ENCODE measurements at regions not wholly inside any gene's neighbourhood (a gene's known extent, or its start where the extent isn't known, plus 50 kb on each side); places are given as distances from the start of the nearest gene placed in this dataset.
"Not testable (repeated sequence)": the region's sequence is repeated elsewhere in the genome, so short reads cannot be mapped to it uniquely, and the experiment has no call there.

DNA sequence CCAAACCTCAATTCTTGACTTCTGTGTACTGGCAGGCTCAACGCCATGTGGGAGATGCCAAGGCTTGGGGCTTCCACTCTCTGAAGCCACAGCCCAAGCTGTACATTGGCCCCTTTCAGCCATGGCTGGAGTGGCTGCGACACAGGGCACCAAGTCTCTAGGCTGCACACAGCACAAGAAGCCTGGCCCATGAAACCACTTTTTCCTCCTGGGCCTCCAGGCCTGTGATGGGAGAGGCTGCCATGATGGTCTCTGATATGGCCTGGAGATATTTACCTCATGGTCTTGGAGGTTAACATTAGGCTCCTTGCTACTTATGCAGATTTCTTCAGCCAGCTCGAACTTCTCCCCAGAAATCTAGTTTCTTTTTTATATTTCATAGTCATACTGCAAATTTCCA lies 724.1 kb downstream of the RNF144A start:
- not testable (repeated sequence) for DNase-seq (ENCODE audit: low read depth)

DNA sequence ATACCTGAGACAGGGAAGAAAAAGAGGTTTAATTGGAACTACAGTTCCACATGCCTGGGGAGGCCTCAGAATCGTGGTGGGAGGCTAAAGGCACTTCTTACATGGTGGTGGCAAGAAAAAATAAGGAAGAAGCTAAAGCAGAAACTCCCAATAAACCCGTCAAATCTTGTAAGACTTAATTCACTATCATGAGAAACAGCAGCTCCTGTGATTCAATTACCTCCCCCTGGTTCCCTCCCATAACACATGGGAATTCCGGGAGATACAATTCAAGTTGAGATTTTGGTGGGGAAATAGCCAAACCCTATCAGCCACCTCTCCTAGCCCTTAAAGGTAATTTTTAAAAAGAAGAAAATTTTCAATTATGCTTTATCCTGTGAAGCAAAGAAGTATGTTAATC lies 728.8 kb downstream of the RNF144A start:
- no peak for DNase-seq (ENCODE audit: low read depth)

DNA sequence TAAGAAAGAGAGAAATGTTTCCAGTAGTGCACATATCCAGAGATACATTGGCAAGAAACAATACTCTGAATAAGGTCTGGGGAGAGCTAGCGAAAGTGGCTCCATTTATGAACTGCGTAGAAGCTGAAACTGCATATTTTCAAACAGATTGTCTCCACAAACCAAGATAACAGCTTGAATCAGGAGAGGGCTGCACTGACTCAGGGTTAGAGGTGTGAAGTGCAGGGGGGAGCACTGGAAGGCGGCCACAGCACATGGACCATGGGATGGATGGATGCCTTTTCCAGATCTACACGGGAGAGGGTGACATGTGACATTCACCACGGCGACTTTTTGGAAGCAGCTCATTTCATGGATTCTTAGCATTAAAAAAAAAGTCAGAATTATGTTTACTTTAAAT lies 729.4 kb downstream of the RNF144A start:
- no peak for DNase-seq (ENCODE audit: low read depth)

DNA sequence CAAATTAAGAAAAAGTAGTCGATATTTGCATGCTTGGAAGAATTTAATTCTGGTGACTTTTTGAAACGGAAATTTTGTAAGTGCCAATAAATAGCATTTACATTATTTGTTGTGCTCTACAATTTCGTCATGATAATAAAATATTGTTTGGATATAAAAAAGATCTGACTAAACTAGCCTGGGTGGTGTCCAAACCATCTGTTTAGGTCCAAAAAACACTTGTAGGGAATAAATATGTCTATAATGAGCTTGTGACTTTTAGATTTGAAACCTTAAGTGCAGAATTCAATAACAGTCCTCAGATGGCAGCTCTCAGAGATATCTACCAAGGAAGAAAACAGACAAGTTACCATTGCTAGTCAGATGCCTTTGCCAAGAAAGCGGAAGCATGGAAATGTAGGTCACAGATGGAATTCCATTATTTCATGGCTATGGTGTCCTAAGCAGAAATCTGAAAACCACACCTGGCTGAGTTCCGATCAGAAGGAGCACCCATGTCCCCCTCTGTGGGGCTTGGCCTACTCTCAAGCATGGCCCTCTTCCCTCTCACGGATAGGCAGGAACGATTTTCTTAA lies 731.1 kb downstream of the RNF144A start:
- DNase-seq (ENCODE audit: low read depth), result no peak

- DNase-seq (ENCODE audit: low read depth), result no peak
These were observed 732.4 kb downstream of the RNF144A start for GRCh38 chr2:7649461-7650228.

DNA sequence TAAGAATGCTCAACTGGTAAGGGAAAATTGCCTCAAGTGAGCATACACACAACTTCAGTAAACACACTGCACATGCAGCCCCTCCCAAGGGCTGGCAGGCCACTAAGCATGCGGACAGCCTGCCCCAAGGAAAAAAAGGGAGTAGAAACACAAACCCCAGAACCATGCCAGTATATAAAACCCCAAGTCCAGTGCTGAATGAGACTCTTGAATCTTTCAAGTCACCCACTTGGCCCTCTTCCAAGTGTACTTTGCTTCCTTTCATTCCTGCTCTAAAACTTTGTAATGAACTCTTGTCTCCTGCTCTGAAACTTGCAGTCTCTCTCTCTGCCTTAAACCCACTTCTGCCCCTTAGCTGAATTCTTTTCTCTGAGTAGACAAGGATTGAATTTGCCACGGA lies 736.4 kb downstream of the RNF144A start:
- DNase-seq (ENCODE audit: low read depth), result no peak

- no peak for DNase-seq (ENCODE audit: low read depth)
These were observed 738.4 kb downstream of the RNF144A start for GRCh38 chr2:7655629-7656028.

- DNase-seq (ENCODE audit: low read depth), result not testable (repeated sequence)
These were observed 740.3 kb downstream of the RNF144A start for GRCh38 chr2:7657526-7657925.

GRCh38 chr2:7658486-7658885 lies 741.3 kb downstream of the RNF144A start:
- no peak for DNase-seq (ENCODE audit: low read depth)

- no peak for DNase-seq (ENCODE audit: low read depth)
These were observed 743.6 kb downstream of the RNF144A start for GRCh38 chr2:7660816-7661215.

GRCh38 chr2:7661502-7661901 lies 744.3 kb downstream of the RNF144A start:
- no peak for DNase-seq (ENCODE audit: low read depth)

- no peak for DNase-seq (ENCODE audit: low read depth)
These were observed 748.7 kb downstream of the RNF144A start for GRCh38 chr2:7665880-7666279.

DNA sequence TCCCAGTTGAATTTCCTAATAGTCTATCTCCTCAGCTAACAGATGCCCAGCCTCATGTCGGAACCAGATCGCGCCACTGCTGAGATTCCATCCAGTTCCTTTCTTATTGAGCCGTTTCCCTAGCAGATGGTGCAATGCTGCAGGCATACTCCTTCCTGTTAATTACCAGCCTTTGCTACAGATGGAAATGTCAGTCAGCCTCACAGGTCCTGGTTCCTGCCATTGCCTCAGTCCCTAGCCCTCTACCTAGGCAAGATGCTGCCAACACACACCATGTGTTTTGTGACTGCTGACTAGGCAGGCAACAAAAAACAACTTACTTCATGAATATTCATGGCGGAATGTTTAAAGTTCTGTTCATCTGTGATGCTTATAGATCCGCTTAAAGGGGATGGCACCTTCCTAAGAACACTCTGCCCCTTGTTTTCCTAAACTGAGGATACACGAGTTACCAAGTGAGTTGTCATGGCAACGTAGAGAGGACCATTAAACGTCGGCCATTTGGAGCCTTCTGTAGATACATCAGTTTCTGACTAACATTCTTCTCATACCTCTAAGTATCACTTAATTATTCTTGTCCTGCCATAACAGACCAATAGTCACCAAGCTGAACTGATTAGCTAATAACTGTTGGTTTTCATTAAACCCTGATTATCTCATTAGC lies 749.5 kb downstream of the RNF144A start:
- no peak for DNase-seq (ENCODE audit: low read depth)

- no peak for DNase-seq (ENCODE audit: low read depth)
These were observed 750.1 kb downstream of the RNF144A start for GRCh38 chr2:7667260-7667757.

DNA sequence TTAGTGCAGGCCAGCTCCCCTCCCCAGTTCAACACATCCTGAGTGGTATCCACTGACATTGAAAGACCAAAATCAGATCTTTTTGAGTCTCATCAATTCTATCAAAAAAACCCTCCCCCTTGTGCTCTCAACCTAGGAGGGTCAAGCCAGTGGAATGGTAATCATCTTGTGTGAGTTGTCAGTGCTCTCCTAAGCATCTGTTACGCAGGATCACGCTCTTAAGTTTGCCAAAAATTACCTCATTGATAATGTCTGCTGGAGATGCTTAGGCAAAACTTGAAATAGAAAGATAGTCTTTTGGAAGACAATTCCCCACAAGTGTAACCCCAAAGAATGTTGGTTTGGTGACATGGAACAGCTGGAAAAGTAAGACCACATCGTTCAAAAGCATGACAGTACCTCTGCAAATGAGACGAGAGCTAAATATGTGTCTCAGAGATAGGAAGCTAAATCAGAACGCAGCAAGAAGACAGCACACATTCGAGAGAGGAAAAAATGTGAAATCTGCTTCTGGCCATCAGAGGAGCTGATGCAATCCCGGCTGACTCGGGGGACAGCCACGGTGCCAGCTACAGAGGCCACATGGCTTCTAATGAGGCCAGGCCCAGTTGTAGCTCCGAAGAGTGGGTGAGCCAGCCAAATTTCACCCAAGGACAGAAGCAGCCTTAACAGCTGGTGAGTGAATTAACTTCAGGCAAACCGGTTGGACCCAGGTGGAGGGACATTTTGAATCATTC lies 753.9 kb downstream of the RNF144A start:
- DNase-seq (ENCODE audit: low read depth), result no peak

DNA sequence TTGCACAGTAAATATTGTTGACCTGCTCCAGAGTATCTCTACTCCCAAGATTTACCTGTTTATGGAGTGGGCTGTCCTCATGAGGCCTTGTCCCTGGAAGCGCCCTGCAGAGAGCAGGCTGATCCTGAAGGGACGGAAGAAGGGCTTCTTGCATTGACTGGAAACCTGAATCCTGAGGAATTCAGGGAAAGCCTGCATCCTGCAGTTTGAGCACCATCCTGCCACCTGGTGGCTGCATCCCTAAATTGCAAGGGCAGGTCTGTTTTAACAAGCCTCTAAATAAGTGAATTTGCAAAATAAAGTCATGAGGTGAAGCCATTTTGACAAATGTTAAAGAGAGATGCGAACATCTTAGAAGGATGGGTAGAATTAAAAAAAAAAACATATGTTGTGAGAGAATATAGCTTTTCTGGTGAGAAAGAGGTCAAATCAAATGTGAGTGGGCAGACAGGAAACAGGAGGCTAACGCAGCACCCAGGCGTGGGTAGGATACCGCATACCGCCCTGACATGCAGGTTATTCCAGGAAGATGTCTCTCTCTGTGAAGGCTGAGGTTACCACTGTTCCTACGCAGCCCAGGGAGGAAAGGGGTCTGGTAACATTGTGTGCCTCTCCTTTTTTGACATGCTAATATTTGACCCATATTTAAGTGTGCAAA lies 754.9 kb downstream of the RNF144A start:
- peak; percentile 7 for DNase-seq (ENCODE audit: low read depth)

- DNase-seq (ENCODE audit: low read depth), result no peak
These were observed 755.5 kb downstream of the RNF144A start for GRCh38 chr2:7672685-7673071.

GRCh38 chr2:7673101-7673500 lies 755.9 kb downstream of the RNF144A start:
- DNase-seq (ENCODE audit: low read depth), result no peak

GRCh38 chr2:7673853-7674252 lies 756.6 kb downstream of the RNF144A start:
- DNase-seq (ENCODE audit: low read depth), result no peak

GRCh38 chr2:7674606-7675005 lies 757.4 kb downstream of the RNF144A start:
- no peak for DNase-seq (ENCODE audit: low read depth)

DNA sequence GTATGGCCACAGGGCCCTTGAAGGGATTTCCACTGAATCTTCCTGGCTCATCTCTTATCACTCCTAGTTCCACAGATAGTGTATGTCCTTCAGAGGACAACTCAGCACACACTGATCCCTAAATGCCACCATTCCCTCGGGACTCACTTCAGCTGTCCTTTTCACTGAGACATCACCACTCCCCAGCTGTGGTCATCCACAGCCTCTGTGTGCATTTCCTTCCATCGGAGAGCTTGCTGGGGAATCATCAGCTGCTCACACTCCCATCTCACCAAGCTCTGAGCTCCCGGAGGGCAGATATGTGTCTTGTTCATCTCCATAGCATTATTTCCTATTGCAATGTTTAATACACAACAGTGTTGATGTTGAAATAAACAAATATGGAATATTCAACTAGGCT lies 759.5 kb downstream of the RNF144A start:
- no peak for DNase-seq (ENCODE audit: low read depth)

DNA sequence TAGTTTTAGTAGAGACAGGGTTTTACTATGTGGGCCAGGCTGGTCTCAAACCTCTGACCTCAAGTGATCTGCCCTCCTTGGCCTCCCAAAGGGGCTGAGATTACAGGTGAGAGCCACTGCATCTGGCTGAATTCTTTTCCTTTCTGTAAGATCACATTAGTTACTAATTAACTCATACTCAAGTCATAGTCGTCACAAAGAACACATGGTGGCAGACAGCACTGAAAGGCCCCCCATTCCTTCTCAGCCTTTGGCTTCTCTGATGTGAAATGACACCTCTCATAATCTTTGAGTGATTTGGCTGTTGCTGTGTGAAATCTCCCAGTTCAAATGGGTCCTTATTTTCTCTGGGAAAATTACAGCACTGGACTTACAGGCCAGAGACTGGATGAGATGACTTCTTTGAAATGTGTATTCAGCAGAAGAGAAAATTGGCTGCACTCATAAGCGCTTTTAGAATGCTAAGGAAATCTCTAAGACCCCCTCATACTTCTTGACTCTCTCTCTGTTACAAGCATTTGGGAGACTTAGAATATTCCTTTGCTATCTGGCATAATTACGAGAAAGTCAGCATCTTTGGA lies 764.8 kb downstream of the RNF144A start:
- DNase-seq (ENCODE audit: low read depth), result no peak

All from ELR (cell line).